Upper lobe of left lung (tissue), 6 donors: ENCODE measurements at regions not wholly inside any gene's neighbourhood (a gene's known extent, or its start where the extent isn't known, plus 50 kb on each side); places are given as distances from the start of the nearest gene placed in this dataset.

ENCODE experiments used
- ATAC-seq, 2 donors: fragments of 200-7000 bp; cut with Tn5 transposase; one replicate each; pipeline ENCODE4 v1.9.1; 2022; ENCODE audit warnings: mild to moderate bottlenecking in 2 of 2, moderate library complexity in 2 of 2; ENCODE audit not compliant: low FRiP score in 2 of 2
- DNase-seq, 2 donors: peaks; one replicate each; pipeline ENCODE4 v3.0.0-alpha.2; 2019 to 2020
- H3K27ac ChIP-seq, 4 donors: fragments of 200-600 bp; sonication (generic); one replicate each; pipeline ENCODE4 v1.5.1; 2016 to 2019
- H3K27me3 ChIP-seq, 4 donors: fragments of 200-600 bp; sonication (generic); one replicate each; pipeline ENCODE4 v1.5.1; 2017 to 2019
- H3K36me3 ChIP-seq, 4 donors: fragments of 200-600 bp; sonication (generic); one replicate each; pipeline ENCODE4 v1.5.1; 2016 to 2019
- H3K4me1 ChIP-seq, 4 donors: fragments of 200-600 bp; sonication (generic); one replicate each; pipeline ENCODE4 v1.5.1; 2018 to 2019
- H3K4me3 ChIP-seq, 4 donors: fragments of 200-600 bp; sonication (generic); one replicate each; pipeline ENCODE4 v1.5.1; 2017 to 2019; ENCODE audit warnings: mild to moderate bottlenecking in 2 of 4, moderate library complexity in 1 of 4
- H3K9me3 ChIP-seq, 4 donors: fragments of 200-600 bp; sonication (generic); one replicate each; pipeline ENCODE4 v1.5.1; 2018 to 2019
- CTCF ChIP-seq, 6 experiments: fragments of 450-650 bp in 4 of 6; fragments of 200-600 bp in 2 of 6; sonication (generic) in 2 of 6; IDR thresholded peaks; one replicate each; pipeline ENCODE4 v1.5.1; 2016 to 2019; ENCODE audit warnings: antibody characterized with exemption in 6 of 6
- EP300 ChIP-seq, 4 donors: sonication (generic); formaldehyde crosslinking; IDR thresholded peaks; one replicate each; pipeline ENCODE4 v1.5.1; 2017; ENCODE audit warnings: antibody characterized with exemption in 4 of 4, control low read depth in 2 of 4
- POLR2A ChIP-seq, 4 donors: fragments of 450-650 bp; IDR thresholded peaks; one replicate each; pipeline ENCODE4 v1.5.1; 2016 to 2017; ENCODE audit warnings: antibody characterized with exemption in 4 of 4, mild to moderate bottlenecking in 2 of 4
- POLR2AphosphoS5 ChIP-seq, 2 donors: sonication (generic); formaldehyde crosslinking; IDR thresholded peaks; one replicate each; pipeline ENCODE4 v1.5.1; 2017; ENCODE audit warnings: antibody characterized with exemption in 2 of 2
- WGBS, 2 donors: methylation state at CpG; one replicate each; pipeline ENCODE4 v1.1.5; 2017 to 2018; 5-methylcytosine and 5-hydroxymethylcytosine counted together
- donor health status: DM: no; HTN: no; CAD: no; lungs with moderate emphysema.
- donor health status: DM: no; HTN: yes; CAD: no; lungs with severe emphysema.

- H3K36me3 ChIP-seq = no peaks in the 10 kb centered on the region
- no peak overlapping the region for H3K27ac ChIP-seq
- H3K9me3 ChIP-seq = no peaks in the 10 kb centered on the region
- no peak overlapping the region for H3K4me3 ChIP-seq
- no peak for DNase-seq
- no peaks in the 10 kb centered on the region for H3K4me1 ChIP-seq
- H3K27me3 ChIP-seq = no peaks in the 10 kb centered on the region
- TF ChIP-seq CTCF (IDR thresholded peaks at IDR 0.05) = no peak
- no peak for TF ChIP-seq POLR2AphosphoS5 (IDR thresholded peaks at IDR 0.05)
- TF ChIP-seq EP300 (IDR thresholded peaks at IDR 0.05) = no peak
- TF ChIP-seq POLR2A (IDR thresholded peaks at IDR 0.05) = no peak
- ATAC-seq = no peak
- 63 to 71% methylated on average over 8 of the region's 8 CpGs for WGBS, 2 donors
Measured at GRCh38 chr16:17804857-17805256, 334.1 kb upstream of the XYLT1 start.

GRCh38 chr16:17803625-17804410 lies 333.1 kb upstream of the XYLT1 start:
- DNase-seq = no peak
- no peaks in the 10 kb centered on the region for H3K4me1 ChIP-seq
- no peak for TF ChIP-seq EP300 (IDR thresholded peaks at IDR 0.05)
- TF ChIP-seq POLR2AphosphoS5 (IDR thresholded peaks at IDR 0.05) = no peak
- TF ChIP-seq CTCF (IDR thresholded peaks at IDR 0.05) = no peak
- TF ChIP-seq POLR2A (IDR thresholded peaks at IDR 0.05) = no peak
- H3K27me3 ChIP-seq = no peaks in the 10 kb centered on the region
- no peaks in the 10 kb centered on the region for H3K9me3 ChIP-seq
- no peaks in the 10 kb centered on the region for H3K36me3 ChIP-seq
- H3K4me3 ChIP-seq = no peak overlapping the region
- ATAC-seq = no peak
- WGBS, 2 donors = 57 to 63% methylated on average over 5 of the region's 5 CpGs
- H3K27ac ChIP-seq = no peak overlapping the region

GRCh38 chr16:17802571-17802970 lies 331.8 kb upstream of the XYLT1 start:
- ATAC-seq = no peak
- WGBS, 2 donors = 75 to 90% methylated on average over 1 of the region's 1 CpG
- TF ChIP-seq POLR2AphosphoS5 (IDR thresholded peaks at IDR 0.05) (no peak), CTCF (IDR thresholded peaks at IDR 0.05) (no peak), POLR2A (IDR thresholded peaks at IDR 0.05) (no peak), EP300 (IDR thresholded peaks at IDR 0.05) (no peak)
- Histone ChIP-seq H3K36me3 (no peaks in the 10 kb centered on the region), H3K27ac (no peak overlapping the region), H3K9me3 (no peaks in the 10 kb centered on the region), H3K27me3 (no peaks in the 10 kb centered on the region), H3K4me1 (no peaks in the 10 kb centered on the region), H3K4me3 (no peak overlapping the region)
- DNase-seq = no peak

- ATAC-seq = no peak
- 71 to 78% methylated on average over 1 of the region's 1 CpG for WGBS, 2 donors
Measured at GRCh38 chr16:17801068-17801467, 330.3 kb upstream of the XYLT1 start.

More at GRCh38 chr16:17801068-17801467, 330.3 kb upstream of the XYLT1 start:
- TF ChIP-seq POLR2AphosphoS5 (IDR thresholded peaks at IDR 0.05) (no peak), EP300 (IDR thresholded peaks at IDR 0.05) (no peak), CTCF (IDR thresholded peaks at IDR 0.05) (no peak), POLR2A (IDR thresholded peaks at IDR 0.05) (no peak)
- no peaks in the 10 kb centered on the region for H3K27me3 ChIP-seq
- H3K4me3 ChIP-seq = no peak overlapping the region
- no peaks in the 10 kb centered on the region for H3K4me1 ChIP-seq
- H3K36me3 ChIP-seq = no peaks in the 10 kb centered on the region
- no peak for DNase-seq
- no peak overlapping the region for H3K27ac ChIP-seq
- no peaks in the 10 kb centered on the region for H3K9me3 ChIP-seq
